ENCODE measurements at regions not wholly inside any gene's neighbourhood (a gene's known extent, or its start where the extent isn't known, plus 50 kb on each side); places are given as distances from the start of the nearest gene placed in this dataset. TPM values are rescaled to one million over a fixed set of nuclear protein-coding genes. Genes with fewer than 3 reads are reported as not detected.
A peak's percentile ranks its signal among the peaks of the same experiment; 100 is the strongest.

- no peaks in the 10 kb centered on the region for H3K4me1 ChIP-seq (ENCODE audit: insufficient read depth)
- no peaks in the 10 kb centered on the region for H3K9me3 ChIP-seq (ENCODE audit: low read depth)
- WGBS (ENCODE audit: low lambda C conversion rate, missing lambda C conversion rate): 62% methylated on average over 5 of the region's 5 CpGs
- TF ChIP-seq CTCF (IDR thresholded peaks at IDR 0.05; ENCODE audit: poor library complexity): no peak
- no peak for TF ChIP-seq EZH2phosphoT487 (IDR thresholded peaks at IDR 0.05; ENCODE audit: low read depth, severe bottlenecking, unreplicated experiment)
- TF ChIP-seq EZH2 (IDR thresholded peaks at IDR 0.05; ENCODE audit: borderline replicate concordance): no peak
- no peaks in the 10 kb centered on the region for H4K20me1 ChIP-seq (ENCODE audit: insufficient read depth, poor library complexity, severe bottlenecking)
- DNase-seq (ENCODE audit: low spot score): peak; percentile 5
- no peaks in the 10 kb centered on the region for H3K36me3 ChIP-seq (replicated peaks; ENCODE audit: insufficient read depth, low read depth)
- no peak overlapping the region for H3K4me2 ChIP-seq
- no peak overlapping the region for H2AFZ ChIP-seq
- no peaks in the 10 kb centered on the region for H3K79me2 ChIP-seq
- H3K9me2 ChIP-seq (replicated peaks; ENCODE audit: insufficient read depth): no peaks in the 10 kb centered on the region
- H3K27me3 ChIP-seq: no peaks in the 10 kb centered on the region
- no peak overlapping the region for H3K4me3 ChIP-seq
- no peak overlapping the region for H3K27ac ChIP-seq
Measured at GRCh38 chr5:25850581-25850980, 1187.8 kb downstream of the CDH9 start.

- Histone ChIP-seq H3K9me2 (replicated peaks; ENCODE audit: insufficient read depth) (no peaks in the 10 kb centered on the region), H3K4me1 (ENCODE audit: insufficient read depth) (no peaks in the 10 kb centered on the region), H4K20me1 (ENCODE audit: insufficient read depth, poor library complexity, severe bottlenecking) (no peaks in the 10 kb centered on the region), H3K27me3 (no peaks in the 10 kb centered on the region), H3K4me2 (no peak overlapping the region), H3K79me2 (no peaks in the 10 kb centered on the region), H3K36me3 (replicated peaks; ENCODE audit: insufficient read depth, low read depth) (no peaks in the 10 kb centered on the region), H3K9me3 (ENCODE audit: low read depth) (peaks cover 4% of the 10 kb centered on the region), H3K27ac (no peak overlapping the region), H2AFZ (no peak overlapping the region), H3K4me3 (no peak overlapping the region)
- 78% methylated on average over 2 of the region's 2 CpGs for WGBS (ENCODE audit: low lambda C conversion rate, missing lambda C conversion rate)
- TF ChIP-seq CTCF (IDR thresholded peaks at IDR 0.05; ENCODE audit: poor library complexity) (no peak), EZH2 (IDR thresholded peaks at IDR 0.05; ENCODE audit: borderline replicate concordance) (no peak), EZH2phosphoT487 (IDR thresholded peaks at IDR 0.05; ENCODE audit: low read depth, severe bottlenecking, unreplicated experiment) (no peak)
- no peak for DNase-seq (ENCODE audit: low spot score)
Measured at GRCh38 chr5:25849270-25849669, 1189.1 kb downstream of the CDH9 start.

DNA sequence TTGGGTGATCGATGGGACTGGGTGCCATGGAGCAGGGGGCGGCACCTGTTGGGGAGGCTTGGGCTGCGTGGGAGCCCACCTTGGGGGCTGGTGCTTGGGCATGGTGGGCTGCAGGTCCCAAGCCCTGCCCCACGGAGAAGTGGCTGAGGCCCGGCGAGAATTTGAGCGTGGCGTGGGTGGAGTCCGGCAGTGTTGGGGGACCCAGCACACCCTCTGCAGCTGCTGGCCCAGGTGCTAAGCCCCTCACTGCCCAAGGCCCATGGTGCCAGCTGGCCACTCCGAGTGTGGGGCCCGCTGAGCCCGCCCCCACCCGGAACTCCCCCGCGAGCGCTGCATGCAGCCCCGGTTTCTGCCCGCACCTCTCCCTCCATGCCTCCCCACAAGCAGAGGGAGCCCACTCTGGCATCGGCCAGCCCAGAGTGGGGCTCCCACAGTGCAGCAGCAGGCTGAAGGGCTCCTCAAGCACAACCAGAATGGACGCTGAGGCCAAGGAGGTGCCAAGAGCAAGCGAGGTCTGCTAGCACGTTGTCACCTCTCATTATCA lies 1178.6 kb upstream of the CDH10 start:
- Histone ChIP-seq H3K27ac (no peak overlapping the region), H2AFZ (no peak overlapping the region), H3K9me3 (ENCODE audit: low read depth) (no peaks in the 10 kb centered on the region), H3K79me2 (no peaks in the 10 kb centered on the region), H4K20me1 (ENCODE audit: insufficient read depth, poor library complexity, severe bottlenecking) (no peaks in the 10 kb centered on the region), H3K4me1 (ENCODE audit: insufficient read depth) (no peaks in the 10 kb centered on the region), H3K4me3 (no peak overlapping the region), H3K36me3 (replicated peaks; ENCODE audit: insufficient read depth, low read depth) (no peaks in the 10 kb centered on the region), H3K9me2 (replicated peaks; ENCODE audit: insufficient read depth) (no peaks in the 10 kb centered on the region), H3K27me3 (no peaks in the 10 kb centered on the region), H3K4me2 (no peak overlapping the region)
- TF ChIP-seq EZH2 (IDR thresholded peaks at IDR 0.05; ENCODE audit: borderline replicate concordance) (no peak), CTCF (IDR thresholded peaks at IDR 0.05; ENCODE audit: poor library complexity) (no peak), EZH2phosphoT487 (IDR thresholded peaks at IDR 0.05; ENCODE audit: low read depth, severe bottlenecking, unreplicated experiment) (no peak)
- WGBS (ENCODE audit: low lambda C conversion rate, missing lambda C conversion rate): 92% methylated on average over 12 of the region's 22 CpGs
- DNase-seq (ENCODE audit: low spot score): no peak

Small RNA genes lying in the stretch of these regions (small RNA-seq; reads per million reads assigned to genes)
- gene AC113347.2: not detected
- not detected for gene AC113347.3
- not detected for gene RNU4-43P

All from hepatocyte (in vitro differentiated cells).